GM18507 (cell line): ENCODE measurements at regions not wholly inside any gene's neighbourhood (a gene's known extent, or its start where the extent isn't known, plus 50 kb on each side); places are given as distances from the start of the nearest gene placed in this dataset.
"Not testable (repeated sequence)": the region's sequence is repeated elsewhere in the genome, so short reads cannot be mapped to it uniquely, and the experiment has no call there.

Experiments
- DNase-seq: peaks from one replicate; pipeline ENCODE4 v3.0.0; 2011; ENCODE audit warnings: low read depth; ENCODE audit not compliant: insufficient read length; ENCODE audit errors: extremely low spot score
- FAIRE-seq: peaks from 2 replicates; lab custom pipeline; 2011; peaks lifted over from hg19 to GRCh38; lab: Jason Lieb, UNC

- FAIRE-seq (no peak), DNase-seq (no peak)
Measured at GRCh38 chr21:16422702-16423101, 692.9 kb downstream of the USP25 start.

- FAIRE-seq (no peak), DNase-seq (no peak)
Measured at GRCh38 chr21:16423921-16424320, 694.1 kb downstream of the USP25 start.

GRCh38 chr21:16424331-16424751, 694.6 kb downstream of the USP25 start:
- no peak for FAIRE-seq
- no peak for DNase-seq

GRCh38 chr21:16425376-16425775, 695.6 kb downstream of the USP25 start:
- no peak for FAIRE-seq

GRCh38 chr21:16426936-16427335, 697.2 kb downstream of the USP25 start:
- FAIRE-seq = no peak
- DNase-seq = no peak

More at GRCh38 chr21:16425376-16425775, 695.6 kb downstream of the USP25 start:
- DNase-seq = no peak

GRCh38 chr21:16427587-16428087, 697.9 kb downstream of the USP25 start:
- no peak for DNase-seq
- no peak for FAIRE-seq

- no peak for FAIRE-seq
- DNase-seq = no peak
Measured at GRCh38 chr21:16437586-16437985, 707.8 kb downstream of the USP25 start.

- FAIRE-seq = no peak
- no peak for DNase-seq
Measured at GRCh38 chr21:16438761-16439160, 709.0 kb downstream of the USP25 start.

- DNase-seq (no peak), FAIRE-seq (no peak)
Measured at GRCh38 chr21:16441789-16442188, 712.0 kb downstream of the USP25 start.

- no peak for FAIRE-seq
- no peak for DNase-seq
Measured at GRCh38 chr21:16454399-16454798, 724.6 kb downstream of the USP25 start.

GRCh38 chr21:16455526-16455925, 725.7 kb downstream of the USP25 start:
- no peak for FAIRE-seq

GRCh38 chr21:16455978-16456377, 726.2 kb downstream of the USP25 start:
- DNase-seq (no peak), FAIRE-seq (no peak)

More at GRCh38 chr21:16455526-16455925, 725.7 kb downstream of the USP25 start:
- no peak for DNase-seq

- DNase-seq = no peak
- no peak for FAIRE-seq
Measured at GRCh38 chr21:16457498-16457897, 727.7 kb downstream of the USP25 start.

GRCh38 chr21:16460936-16461335, 731.2 kb downstream of the USP25 start:
- DNase-seq (no peak), FAIRE-seq (no peak)

- not testable (repeated sequence) for DNase-seq, FAIRE-seq
Measured at GRCh38 chr21:16464211-16464889, 734.6 kb downstream of the USP25 start.

- DNase-seq (no peak), FAIRE-seq (no peak)
Measured at GRCh38 chr21:16468184-16468583, 738.4 kb downstream of the USP25 start.

- FAIRE-seq (no peak), DNase-seq (no peak)
Measured at GRCh38 chr21:16473988-16474387, 744.2 kb downstream of the USP25 start.

- DNase-seq (no peak), FAIRE-seq (no peak)
Measured at GRCh38 chr21:16476056-16476825, 746.5 kb downstream of the USP25 start.

GRCh38 chr21:16488042-16488441, 758.3 kb downstream of the USP25 start:
- FAIRE-seq (no peak), DNase-seq (no peak)

- no peak for FAIRE-seq
- no peak for DNase-seq
Measured at GRCh38 chr21:16492356-16492755, 762.6 kb downstream of the USP25 start.

GRCh38 chr21:16492892-16493291, 763.1 kb downstream of the USP25 start:
- DNase-seq (no peak), FAIRE-seq (no peak)
